Glutamatergic neuron (in vitro differentiated cells): ENCODE measurements at regions not wholly inside any gene's neighbourhood (a gene's known extent, or its start where the extent isn't known, plus 50 kb on each side); places are given as distances from the start of the nearest gene placed in this dataset.

Experiments used
- DNase-seq: peaks from one replicate; pipeline ENCODE4 v3.0.0; 2022
- H3K27ac Mint-ChIP-seq: one replicate; pipeline ENCODE4 v1.8.0; 2020; ENCODE audit warnings: mild to moderate bottlenecking, mixed read lengths, inconsistent platforms; ENCODE audit not compliant: unreplicated experiment
- H3K27me3 Mint-ChIP-seq: one replicate; pipeline ENCODE4 v1.8.0; 2020; ENCODE audit warnings: mild to moderate bottlenecking, moderate library complexity, mixed read lengths, inconsistent platforms; ENCODE audit not compliant: unreplicated experiment
- H3K36me3 Mint-ChIP-seq: one replicate; pipeline ENCODE4 v1.8.0; 2020; ENCODE audit warnings: mild to moderate bottlenecking, mixed read lengths, inconsistent platforms; ENCODE audit not compliant: unreplicated experiment
- H3K4me1 Mint-ChIP-seq: one replicate; pipeline ENCODE4 v1.8.0; 2020; ENCODE audit warnings: mild to moderate bottlenecking, low read depth, mixed read lengths, inconsistent platforms; ENCODE audit not compliant: unreplicated experiment
- H3K4me3 Mint-ChIP-seq: one replicate; pipeline ENCODE4 v1.8.0; 2020; ENCODE audit warnings: mild to moderate bottlenecking, mixed read lengths, inconsistent platforms; ENCODE audit not compliant: unreplicated experiment
- H3K9me3 Mint-ChIP-seq: one replicate; pipeline ENCODE4 v1.8.0; 2020; ENCODE audit warnings: mild to moderate bottlenecking, moderate library complexity, mixed read lengths, inconsistent platforms; ENCODE audit not compliant: unreplicated experiment
- CTCF ChIP-seq: fragments of 200-600 bp; sonication (generic); IDR thresholded peaks from one replicate; pipeline ENCODE4 v1.5.0; 2021; ENCODE audit not compliant: partially characterized antibody, unreplicated experiment

- H3K36me3 Mint-ChIP-seq, result no peaks in the 10 kb centered on the region
- TF ChIP-seq CTCF, result no peak
- H3K4me1 Mint-ChIP-seq, result no peaks in the 10 kb centered on the region
- no peak for DNase-seq
- H3K4me3 Mint-ChIP-seq, result no peak overlapping the region
- no peaks in the 10 kb centered on the region for H3K9me3 Mint-ChIP-seq
- no peak overlapping the region for H3K27ac Mint-ChIP-seq
- H3K27me3 Mint-ChIP-seq, result no peaks in the 10 kb centered on the region
These were observed 234.8 kb upstream of the ATP2B1 start for GRCh38 chr12:89943463-89943862.

GRCh38 chr12:89941436-89941835 lies 232.8 kb upstream of the ATP2B1 start:
- Mint-ChIP-seq H3K36me3 (no peaks in the 10 kb centered on the region), H3K4me1 (no peaks in the 10 kb centered on the region), H3K27me3 (no peaks in the 10 kb centered on the region), H3K9me3 (no peaks in the 10 kb centered on the region), H3K4me3 (no peak overlapping the region), H3K27ac (no peak overlapping the region)
- TF ChIP-seq CTCF, result no peak
- DNase-seq, result no peak

GRCh38 chr12:89939522-89940215 lies 231.0 kb upstream of the ATP2B1 start:
- H3K27me3 Mint-ChIP-seq, result no peaks in the 10 kb centered on the region
- no peaks in the 10 kb centered on the region for H3K36me3 Mint-ChIP-seq
- H3K4me3 Mint-ChIP-seq, result no peak overlapping the region
- no peak for DNase-seq
- no peaks in the 10 kb centered on the region for H3K9me3 Mint-ChIP-seq
- no peak for TF ChIP-seq CTCF
- H3K27ac Mint-ChIP-seq, result no peak overlapping the region
- H3K4me1 Mint-ChIP-seq, result no peaks in the 10 kb centered on the region

- Mint-ChIP-seq H3K9me3 (no peaks in the 10 kb centered on the region), H3K4me1 (no peaks in the 10 kb centered on the region), H3K27me3 (no peaks in the 10 kb centered on the region), H3K27ac (no peak overlapping the region), H3K4me3 (no peak overlapping the region), H3K36me3 (no peaks in the 10 kb centered on the region)
- no peak for TF ChIP-seq CTCF
- no peak for DNase-seq
These were observed 228.0 kb upstream of the ATP2B1 start for GRCh38 chr12:89936631-89937030.

- DNase-seq, result no peak
- H3K36me3 Mint-ChIP-seq, result no peaks in the 10 kb centered on the region
- no peak overlapping the region for H3K27ac Mint-ChIP-seq
- H3K27me3 Mint-ChIP-seq, result no peaks in the 10 kb centered on the region
- no peaks in the 10 kb centered on the region for H3K4me1 Mint-ChIP-seq
- no peak for TF ChIP-seq CTCF
- no peaks in the 10 kb centered on the region for H3K9me3 Mint-ChIP-seq
- no peak overlapping the region for H3K4me3 Mint-ChIP-seq
These were observed 227.2 kb upstream of the ATP2B1 start for GRCh38 chr12:89935850-89936249.
